Peyer's patch (tissue), 4 donors: ENCODE measurements at regions not wholly inside any gene's neighbourhood (a gene's known extent, or its start where the extent isn't known, plus 50 kb on each side); places are given as distances from the start of the nearest gene placed in this dataset.

Experiments
- CTCF ChIP-seq, 6 experiments: fragments of 450-650 bp in 4 of 6; fragments of 200-600 bp in 2 of 6; sonication (generic) in 1 of 6; IDR thresholded peaks; one replicate each; pipeline ENCODE4 v1.5.1; 2017 to 2019; ENCODE audit warnings: antibody characterized with exemption in 6 of 6, mild to moderate bottlenecking in 3 of 6, moderate library complexity in 1 of 6
- POLR2A ChIP-seq, 2 donors: fragments of 450-650 bp; IDR thresholded peaks; one replicate each; pipeline ENCODE4 v1.5.1; 2017; ENCODE audit warnings: antibody characterized with exemption in 2 of 2, mild to moderate bottlenecking in 2 of 2, moderate library complexity in 2 of 2

- TF ChIP-seq CTCF (IDR thresholded peaks at IDR 0.05) (no peak), POLR2A (IDR thresholded peaks at IDR 0.05) (no peak)
Observed at GRCh38 chr2:8320311-8321066, 361.4 kb upstream of the ID2 start.
